Ishikawa (cell line): ENCODE measurements at regions not wholly inside any gene's neighbourhood (a gene's known extent, or its start where the extent isn't known, plus 50 kb on each side); places are given as distances from the start of the nearest gene placed in this dataset.

ENCODE experiments used
- CEBPB ChIP-seq: IDR thresholded peaks from 2 replicates; pipeline ENCODE4 v1.6.1; 2012
- CREB1 ChIP-seq: IDR thresholded peaks from 2 replicates; pipeline ENCODE4 v1.6.1; 2012; ENCODE audit warnings: low read depth
- EGR1 ChIP-seq: IDR thresholded peaks from 2 replicates; pipeline ENCODE4 v1.6.1; 2012
- EP300 ChIP-seq: IDR thresholded peaks from 2 replicates; pipeline ENCODE4 v1.6.1; 2012; ENCODE audit warnings: borderline replicate concordance
- REST ChIP-seq: IDR thresholded peaks from 2 replicates; pipeline ENCODE4 v1.6.1; 2012; ENCODE audit warnings: low read depth, mild to moderate bottlenecking
- TAF1 ChIP-seq: IDR thresholded peaks from 2 replicates; pipeline ENCODE4 v1.6.1; 2012; ENCODE audit warnings: low read depth, mild to moderate bottlenecking
- USF1 ChIP-seq: IDR thresholded peaks from 2 replicates; pipeline ENCODE4 v1.6.1; 2012
- ZBTB7A ChIP-seq: IDR thresholded peaks from 2 replicates; pipeline ENCODE4 v1.6.1; 2012; ENCODE audit warnings: low read depth

GRCh38 chr22:27199354-27199753, 542.0 kb downstream of the MIAT start:
- TF ChIP-seq ZBTB7A (no peak), REST (no peak), TAF1 (no peak), EP300 (no peak), USF1 (no peak), CREB1 (no peak), CEBPB (no peak), EGR1 (no peak)
